Muscle of leg (tissue), 3 donors: ENCODE measurements at regions not wholly inside any gene's neighbourhood (a gene's known extent, or its start where the extent isn't known, plus 50 kb on each side); places are given as distances from the start of the nearest gene placed in this dataset.

Source experiments
- DNase-seq: peaks from one replicate; pipeline ENCODE4 v3.0.0; 2013
- H3K27ac ChIP-seq: one replicate; pipeline ENCODE4 v1.5.1; 2013; ENCODE audit warnings: mild to moderate bottlenecking, low read length, control low read depth
- H3K27me3 ChIP-seq: one replicate; pipeline ENCODE4 v1.6.1; 2013; ENCODE audit warnings: low read length; ENCODE audit not compliant: control insufficient read depth, insufficient read depth
- H3K36me3 ChIP-seq: one replicate; pipeline ENCODE4 v1.6.1; 2013; ENCODE audit warnings: low read length; ENCODE audit not compliant: control insufficient read depth, insufficient read depth
- H3K4me1 ChIP-seq: one replicate; pipeline ENCODE4 v1.6.1; 2013; ENCODE audit warnings: low read length; ENCODE audit not compliant: control insufficient read depth, insufficient read depth
- H3K4me3 ChIP-seq: one replicate; pipeline ENCODE4 v1.5.1; 2013; ENCODE audit warnings: low read length, control low read depth
- H3K9me3 ChIP-seq: replicated peaks from 2 replicates; pipeline ENCODE4 v1.6.1; 2013; ENCODE audit warnings: low read depth, low read length; ENCODE audit not compliant: control insufficient read depth
- WGBS: methylation state at CpG from one replicate; pipeline ENCODE4 v1.1.5; 2013; ENCODE audit warnings: missing lambda C conversion rate; ENCODE audit not compliant: insufficient coverage; 5-methylcytosine and 5-hydroxymethylcytosine counted together

DNA sequence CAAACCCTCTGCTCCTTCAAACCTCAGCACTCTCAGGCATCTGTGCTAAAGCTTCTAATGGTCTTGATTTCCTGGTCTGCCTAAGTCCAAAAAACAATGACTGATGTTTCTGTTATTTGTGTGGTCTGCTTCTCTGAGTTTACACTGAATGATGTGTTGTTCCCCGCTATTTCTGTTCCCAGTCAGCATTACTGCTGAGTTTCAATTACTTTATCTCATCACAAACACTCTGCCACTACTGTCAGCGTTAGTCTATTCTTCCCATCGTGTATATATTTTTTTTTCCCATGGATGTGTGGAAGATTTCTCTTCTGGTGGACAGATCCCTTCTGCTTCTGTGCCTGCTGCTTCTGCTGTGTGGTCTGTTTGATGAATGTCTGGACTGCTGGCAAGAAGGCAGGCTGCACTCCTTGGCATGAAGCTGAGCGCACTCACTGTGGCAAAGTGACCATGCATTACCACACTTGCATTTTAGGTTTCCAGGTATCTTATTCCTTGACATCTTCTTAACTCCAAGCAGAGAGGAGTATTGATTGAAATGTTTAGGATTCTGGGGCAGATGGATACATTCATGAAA is 106.9 kb upstream of the PAQR3 start:
- H3K36me3 ChIP-seq = no peaks in the 10 kb centered on the region
- peaks cover 10% of the 10 kb centered on the region for H3K4me1 ChIP-seq
- no CpG with 5 or more reads among the region's 4 CpGs for WGBS
- no peak for DNase-seq
- no peak overlapping the region for H3K4me3 ChIP-seq
- H3K9me3 ChIP-seq = no peaks in the 10 kb centered on the region
- H3K27me3 ChIP-seq = no peaks in the 10 kb centered on the region
- H3K27ac ChIP-seq = no peak overlapping the region

DNA sequence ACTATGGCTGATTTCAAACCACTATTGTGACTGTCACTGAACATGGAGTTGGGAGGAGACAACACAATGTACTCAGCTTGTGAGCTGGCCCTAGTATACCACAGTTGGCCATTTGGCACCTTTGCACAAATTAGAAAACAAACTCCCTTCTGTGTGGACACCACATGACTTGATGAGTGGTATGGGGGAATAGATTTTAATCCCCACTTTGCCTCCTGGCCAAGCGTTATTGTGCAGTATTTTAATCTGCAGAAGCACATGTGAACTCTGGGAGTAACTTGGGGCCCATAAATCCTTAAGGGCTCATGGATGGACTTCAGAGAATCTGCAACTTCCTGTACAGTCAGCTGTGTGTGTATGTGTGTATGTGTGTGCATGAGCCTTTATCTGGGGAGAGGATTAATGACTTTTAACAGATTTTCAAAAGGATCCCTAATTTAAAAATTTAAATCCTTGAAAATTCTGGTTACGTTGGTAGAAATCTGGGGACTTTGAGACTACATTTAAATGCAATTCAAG is 105.0 kb upstream of the PAQR3 start:
- WGBS = no CpG with 5 or more reads among the region's 2 CpGs
- peak; percentile 75 for DNase-seq
- H3K9me3 ChIP-seq = no peaks in the 10 kb centered on the region
- H3K36me3 ChIP-seq = no peaks in the 10 kb centered on the region
- no peak overlapping the region for H3K4me3 ChIP-seq
- no peak overlapping the region for H3K27ac ChIP-seq
- peaks cover 10% of the 10 kb centered on the region for H3K4me1 ChIP-seq
- no peaks in the 10 kb centered on the region for H3K27me3 ChIP-seq

- no peak for DNase-seq
- Histone ChIP-seq H3K9me3 (no peaks in the 10 kb centered on the region), H3K4me3 (no peak overlapping the region), H3K4me1 (peaks cover 7% of the 10 kb centered on the region), H3K27me3 (no peaks in the 10 kb centered on the region), H3K27ac (no peak overlapping the region), H3K36me3 (no peaks in the 10 kb centered on the region)
- no CpG with 5 or more reads among the region's 6 CpGs for WGBS
These were observed 103.9 kb upstream of the PAQR3 start for GRCh38 chr4:79043138-79043537.

- no peaks in the 10 kb centered on the region for H3K9me3 ChIP-seq
- H3K36me3 ChIP-seq = no peaks in the 10 kb centered on the region
- peak; percentile 67 for DNase-seq
- peaks cover 7% of the 10 kb centered on the region for H3K4me1 ChIP-seq
- no CpG with 5 or more reads among the region's 1 CpG for WGBS
- no peak overlapping the region for H3K4me3 ChIP-seq
- no peak overlapping the region for H3K27ac ChIP-seq
- H3K27me3 ChIP-seq = no peaks in the 10 kb centered on the region
These were observed 102.9 kb upstream of the PAQR3 start for GRCh38 chr4:79042079-79042674.

DNA sequence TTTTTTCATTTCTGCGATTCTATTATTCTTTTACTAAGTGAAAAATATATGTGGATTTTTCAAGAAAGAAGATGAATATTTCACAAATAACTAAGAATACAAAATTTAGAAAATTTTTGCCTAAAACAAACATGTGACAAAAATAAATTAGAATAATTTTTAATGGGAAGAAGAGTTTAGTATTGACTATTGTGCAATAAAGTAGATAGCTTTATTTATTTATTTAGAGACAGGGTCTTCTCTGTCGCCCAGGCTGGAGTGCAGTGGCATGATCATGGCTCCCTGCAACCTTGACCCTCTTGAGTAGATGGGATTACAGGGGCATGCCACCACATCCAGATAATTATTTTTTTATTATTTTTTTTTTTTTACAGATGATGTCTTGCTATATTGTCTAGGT is 95.3 kb upstream of the PAQR3 start:
- no peak overlapping the region for H3K4me3 ChIP-seq
- no peaks in the 10 kb centered on the region for H3K4me1 ChIP-seq
- H3K36me3 ChIP-seq = no peaks in the 10 kb centered on the region
- WGBS = no CpG with 5 or more reads among the region's 2 CpGs
- no peak overlapping the region for H3K27ac ChIP-seq
- DNase-seq = no peak
- H3K27me3 ChIP-seq = no peaks in the 10 kb centered on the region
- H3K9me3 ChIP-seq = no peaks in the 10 kb centered on the region

- H3K27me3 ChIP-seq = no peaks in the 10 kb centered on the region
- no CpG with 5 or more reads among the region's 1 CpG for WGBS
- no peaks in the 10 kb centered on the region for H3K9me3 ChIP-seq
- no peaks in the 10 kb centered on the region for H3K36me3 ChIP-seq
- no peak overlapping the region for H3K4me3 ChIP-seq
- no peak overlapping the region for H3K27ac ChIP-seq
- no peaks in the 10 kb centered on the region for H3K4me1 ChIP-seq
- peak; percentile 73 for DNase-seq
These were observed 91.7 kb upstream of the PAQR3 start for GRCh38 chr4:79030973-79031372.

DNA sequence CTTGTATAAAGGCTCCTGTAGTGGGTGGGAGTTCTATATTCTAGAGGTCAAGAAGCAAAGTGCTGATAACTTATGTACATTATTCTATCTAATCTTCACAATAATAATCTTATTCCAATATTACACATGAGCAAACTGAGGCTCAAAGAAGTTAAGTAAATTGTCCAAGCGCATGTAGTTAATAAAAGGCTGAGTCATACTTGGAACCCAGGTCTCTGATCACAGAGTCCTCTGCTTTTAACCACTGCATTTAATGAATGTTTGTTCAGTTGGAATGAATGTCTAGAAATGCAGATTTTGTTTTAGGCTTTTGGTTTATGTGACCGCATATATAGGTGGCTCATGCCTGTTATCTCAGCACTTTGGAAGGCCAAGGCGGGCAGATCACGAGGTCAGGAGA is 88.4 kb upstream of the PAQR3 start:
- H3K36me3 ChIP-seq = no peaks in the 10 kb centered on the region
- DNase-seq = no peak
- no peak overlapping the region for H3K4me3 ChIP-seq
- H3K27ac ChIP-seq = no peak overlapping the region
- WGBS = no CpG with 5 or more reads among the region's 4 CpGs
- no peaks in the 10 kb centered on the region for H3K9me3 ChIP-seq
- no peaks in the 10 kb centered on the region for H3K27me3 ChIP-seq
- no peaks in the 10 kb centered on the region for H3K4me1 ChIP-seq

DNA sequence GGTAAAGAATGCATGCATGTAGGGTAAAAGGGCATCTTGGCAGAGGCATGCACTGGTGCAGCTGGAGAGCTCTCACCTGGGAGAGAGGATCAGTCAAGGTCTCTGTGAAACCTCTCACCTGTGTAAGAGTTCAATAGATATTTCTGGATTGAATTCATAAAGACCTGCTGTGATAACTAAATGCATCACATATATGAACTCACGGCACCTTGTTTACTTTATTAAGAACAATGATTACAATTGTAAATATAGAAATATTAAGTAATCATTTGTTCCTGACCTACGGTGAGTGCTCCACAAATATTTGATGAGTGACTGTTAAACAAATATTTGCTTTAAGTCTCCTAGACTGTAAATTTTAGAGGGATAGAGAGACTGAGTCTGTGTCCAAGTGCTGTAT is 85.9 kb upstream of the PAQR3 start:
- H3K9me3 ChIP-seq = no peaks in the 10 kb centered on the region
- no peak for DNase-seq
- H3K4me3 ChIP-seq = no peak overlapping the region
- no peaks in the 10 kb centered on the region for H3K27me3 ChIP-seq
- H3K4me1 ChIP-seq = no peaks in the 10 kb centered on the region
- H3K27ac ChIP-seq = no peak overlapping the region
- no peaks in the 10 kb centered on the region for H3K36me3 ChIP-seq
- WGBS = no CpG with 5 or more reads among the region's 2 CpGs

GRCh38 chr4:79023799-79024770 is 84.8 kb upstream of the PAQR3 start:
- no peaks in the 10 kb centered on the region for H3K9me3 ChIP-seq
- WGBS = 95% methylated on average over 4 of the region's 8 CpGs

GRCh38 chr4:79022529-79022928 is 83.3 kb upstream of the PAQR3 start:
- DNase-seq = no peak
- 94% methylated on average over 8 of the region's 9 CpGs for WGBS

More at GRCh38 chr4:79023799-79024770, 84.8 kb upstream of the PAQR3 start:
- DNase-seq = no peak
- Histone ChIP-seq H3K4me1 (no peaks in the 10 kb centered on the region), H3K27me3 (no peaks in the 10 kb centered on the region), H3K27ac (no peak overlapping the region), H3K4me3 (no peak overlapping the region), H3K36me3 (no peaks in the 10 kb centered on the region)

More at GRCh38 chr4:79022529-79022928, 83.3 kb upstream of the PAQR3 start:
- Histone ChIP-seq H3K27ac (no peak overlapping the region), H3K4me1 (no peaks in the 10 kb centered on the region), H3K4me3 (no peak overlapping the region), H3K27me3 (no peaks in the 10 kb centered on the region), H3K36me3 (no peaks in the 10 kb centered on the region), H3K9me3 (no peaks in the 10 kb centered on the region)
